GM21786 (cell line): ENCODE measurements at regions not wholly inside any gene's neighbourhood (a gene's known extent, or its start where the extent isn't known, plus 50 kb on each side); places are given as distances from the start of the nearest gene placed in this dataset.
A peak's percentile ranks its signal among the peaks of the same experiment; 100 is the strongest.

Experiments used
- ATAC-seq: cut with Tn5 transposase; IDR thresholded peaks from one replicate; pipeline ENCODE4 v1.9.1; 2021; ENCODE audit not compliant: unreplicated experiment

GRCh38 chr10:91127341-91128082 lies 93.0 kb upstream of the PCGF5 start:
- no peak for ATAC-seq

- ATAC-seq, result no peak
Measured at GRCh38 chr10:91135113-91135512, 85.3 kb upstream of the PCGF5 start.

- no peak for ATAC-seq
Measured at GRCh38 chr10:91137011-91137643, 83.3 kb upstream of the PCGF5 start.

- ATAC-seq, result no peak
Measured at GRCh38 chr10:91137822-91138221, 82.6 kb upstream of the PCGF5 start.

GRCh38 chr10:91140995-91141549 lies 79.4 kb upstream of the PCGF5 start:
- no peak for ATAC-seq

- ATAC-seq, result no peak
Measured at GRCh38 chr10:91144961-91145360, 75.5 kb upstream of the PCGF5 start.

GRCh38 chr10:91146146-91146545 lies 74.3 kb upstream of the PCGF5 start:
- ATAC-seq, result no peak

GRCh38 chr10:91149550-91149949 lies 70.9 kb upstream of the PCGF5 start:
- ATAC-seq, result no peak

GRCh38 chr10:91150631-91151030 lies 69.8 kb upstream of the PCGF5 start:
- no peak for ATAC-seq

GRCh38 chr10:91153508-91153907 lies 67.0 kb upstream of the PCGF5 start:
- no peak for ATAC-seq

GRCh38 chr10:91154842-91155241 lies 65.6 kb upstream of the PCGF5 start:
- ATAC-seq, result no peak

- ATAC-seq, result no peak
Measured at GRCh38 chr10:91156196-91156595, 64.3 kb upstream of the PCGF5 start.

- ATAC-seq, result no peak
Measured at GRCh38 chr10:91159254-91159783, 61.1 kb upstream of the PCGF5 start.

GRCh38 chr10:91162050-91162494 lies 58.4 kb upstream of the PCGF5 start:
- ATAC-seq, result no peak

- peak; percentile 48 for ATAC-seq
Measured at GRCh38 chr10:91162495-91163268, 57.8 kb upstream of the PCGF5 start.

- ATAC-seq, result peak; percentile 39
Measured at GRCh38 chr10:91163269-91163868, 57.1 kb upstream of the PCGF5 start.

GRCh38 chr10:91163869-91164474 lies 56.5 kb upstream of the PCGF5 start:
- peak; percentile 9 for ATAC-seq

GRCh38 chr10:91164520-91165065 lies 55.9 kb upstream of the PCGF5 start:
- ATAC-seq, result no peak

GRCh38 chr10:91167406-91167805 lies 53.1 kb upstream of the PCGF5 start:
- no peak for ATAC-seq

- ATAC-seq, result no peak
Measured at GRCh38 chr10:91170418-91170817, 50.0 kb upstream of the PCGF5 start.
